Activated B cell treated with CpG ODN at 0.5 μM for 24 hours (primary cell): ENCODE measurements at regions not wholly inside any gene's neighbourhood (a gene's known extent, or its start where the extent isn't known, plus 50 kb on each side); places are given as distances from the start of the nearest gene placed in this dataset.

Experiments
- ATAC-seq: fragments of 200-7000 bp; cut with Tn5 transposase; one replicate; pipeline ENCODE4 v1.10.0; 2021; ENCODE audit warnings: low read depth, mild to moderate bottlenecking, moderate library complexity
- CTCF ChIA-PET: fragments of 350-600 bp; sonication (Branson Sonifier 250); formaldehyde crosslinking; loops from one replicate; lab custom pipeline; 2021; ENCODE audit warnings: antibody characterized with exemption; lab: Charles Lee
- POLR2A ChIA-PET: fragments of 350-600 bp; sonication (Branson Sonifier 250); formaldehyde crosslinking; loops from one replicate; lab custom pipeline; 2021; ENCODE audit warnings: antibody characterized with exemption; lab: Charles Lee
- DNase-seq: peaks from one replicate; pipeline ENCODE4 v3.0.0; 2022
- H3K27ac Mint-ChIP-seq: one replicate; pipeline ENCODE4 v1.8.0; 2020; ENCODE audit warnings: mixed read lengths
- H3K27me3 Mint-ChIP-seq: one replicate; pipeline ENCODE4 v1.8.0; 2021; ENCODE audit warnings: mixed read lengths
- H3K36me3 Mint-ChIP-seq: one replicate; pipeline ENCODE4 v1.8.0; 2021; ENCODE audit warnings: low read depth, mixed read lengths
- H3K4me1 Mint-ChIP-seq: one replicate; pipeline ENCODE4 v1.8.0; 2021; ENCODE audit warnings: mixed read lengths
- H3K4me3 Mint-ChIP-seq: one replicate; pipeline ENCODE4 v1.8.0; 2020; ENCODE audit warnings: mild to moderate bottlenecking, mixed read lengths
- H3K9me3 Mint-ChIP-seq: one replicate; pipeline ENCODE4 v1.8.0; 2020; ENCODE audit warnings: mixed read lengths
- CTCF ChIP-seq: fragments of 200-600 bp; IDR thresholded peaks from one replicate; pipeline ENCODE4 v1.8.0; 2022; ENCODE audit warnings: antibody characterized with exemption, mild to moderate bottlenecking
- intact Hi-C: fragments of 100-400 bp; cut with micrococcal nuclease; formaldehyde crosslinking; loops from one replicate; pipeline ENCODE4 v1.15.1; 2024

GRCh38 chr9:31776471-31776870 is 608.0 kb upstream of the ACO1 start:
- no peak overlapping the region for H3K4me3 Mint-ChIP-seq
- H3K9me3 Mint-ChIP-seq = peaks cover 38% of the 10 kb centered on the region
- no peaks in the 10 kb centered on the region for H3K36me3 Mint-ChIP-seq
- no peak for TF ChIP-seq CTCF
- ATAC-seq (no peak), DNase-seq (no peak)
- ChIA-PET POLR2A (no interaction called here), CTCF (no interaction called here)
- H3K27me3 Mint-ChIP-seq = no peaks in the 10 kb centered on the region
- intact Hi-C loops = no loop called here
- H3K4me1 Mint-ChIP-seq = no peaks in the 10 kb centered on the region
- H3K27ac Mint-ChIP-seq = no peak overlapping the region

- no peak overlapping the region for H3K27ac Mint-ChIP-seq
- intact Hi-C loops = no loop called here
Measured at GRCh38 chr9:31783491-31783890, 601.0 kb upstream of the ACO1 start.

GRCh38 chr9:31790720-31791119 is 593.7 kb upstream of the ACO1 start:
- CTCF ChIA-PET = no interaction called here

More at GRCh38 chr9:31783491-31783890, 601.0 kb upstream of the ACO1 start:
- no peaks in the 10 kb centered on the region for H3K36me3 Mint-ChIP-seq
- no peak overlapping the region for H3K4me3 Mint-ChIP-seq
- ChIA-PET POLR2A (no interaction called here), CTCF (no interaction called here)
- peaks cover 32% of the 10 kb centered on the region for H3K9me3 Mint-ChIP-seq
- ATAC-seq = no peak
- no peak for TF ChIP-seq CTCF
- no peaks in the 10 kb centered on the region for H3K27me3 Mint-ChIP-seq
- no peaks in the 10 kb centered on the region for H3K4me1 Mint-ChIP-seq
- DNase-seq = no peak

GRCh38 chr9:31799953-31800609 is 584.4 kb upstream of the ACO1 start:
- Mint-ChIP-seq H3K27ac (no peak overlapping the region), H3K4me3 (no peak overlapping the region), H3K36me3 (no peaks in the 10 kb centered on the region), H3K9me3 (no peaks in the 10 kb centered on the region), H3K27me3 (no peaks in the 10 kb centered on the region), H3K4me1 (no peaks in the 10 kb centered on the region)
- POLR2A ChIA-PET = no interaction called here
- TF ChIP-seq CTCF = no peak
- CTCF ChIA-PET = no interaction called here
- no peak for ATAC-seq
- intact Hi-C loops = no loop called here
- DNase-seq = no peak

More at GRCh38 chr9:31790720-31791119, 593.7 kb upstream of the ACO1 start:
- POLR2A ChIA-PET = no interaction called here
- Mint-ChIP-seq H3K4me1 (no peaks in the 10 kb centered on the region), H3K9me3 (no peaks in the 10 kb centered on the region), H3K27me3 (no peaks in the 10 kb centered on the region), H3K36me3 (no peaks in the 10 kb centered on the region), H3K27ac (no peak overlapping the region), H3K4me3 (no peak overlapping the region)
- no peak for DNase-seq
- intact Hi-C loops = no loop called here
- TF ChIP-seq CTCF = no peak
- ATAC-seq = no peak

GRCh38 chr9:31807574-31808256 is 576.7 kb upstream of the ACO1 start:
- H3K27me3 Mint-ChIP-seq = no peaks in the 10 kb centered on the region
- no peaks in the 10 kb centered on the region for H3K9me3 Mint-ChIP-seq
- no peak for TF ChIP-seq CTCF

More at GRCh38 chr9:31807574-31808256, 576.7 kb upstream of the ACO1 start:
- ChIA-PET CTCF (no interaction called here), POLR2A (no interaction called here)
- no peak for DNase-seq
- no peaks in the 10 kb centered on the region for H3K4me1 Mint-ChIP-seq
- no peaks in the 10 kb centered on the region for H3K36me3 Mint-ChIP-seq
- H3K4me3 Mint-ChIP-seq = no peak overlapping the region
- ATAC-seq = no peak
- intact Hi-C loops = no loop called here
- H3K27ac Mint-ChIP-seq = no peak overlapping the region
